Fibroblast of mammary gland (primary cell): ENCODE measurements at regions not wholly inside any gene's neighbourhood (a gene's known extent, or its start where the extent isn't known, plus 50 kb on each side); places are given as distances from the start of the nearest gene placed in this dataset.

Source experiments
- DNase-seq: peaks from one replicate; pipeline ENCODE4 v3.0.0-alpha.2; 2010; ENCODE audit warnings: low read depth
- H3K4me3 ChIP-seq: 2 replicates; pipeline ENCODE4 v1.5.1; 2011; ENCODE audit warnings: low read depth, mild to moderate bottlenecking, low read length, moderate library complexity; ENCODE audit not compliant: control insufficient read depth
- TF ChIP-seq, protein P1 (sequence below): conservative IDR thresholded peaks from 2 replicates; pipeline ENCODE4 v1.5.1; 2011; ENCODE audit warnings: low read depth, low read length, inconsistent platforms; ENCODE audit not compliant: control insufficient read depth, insufficient read depth

DNA sequence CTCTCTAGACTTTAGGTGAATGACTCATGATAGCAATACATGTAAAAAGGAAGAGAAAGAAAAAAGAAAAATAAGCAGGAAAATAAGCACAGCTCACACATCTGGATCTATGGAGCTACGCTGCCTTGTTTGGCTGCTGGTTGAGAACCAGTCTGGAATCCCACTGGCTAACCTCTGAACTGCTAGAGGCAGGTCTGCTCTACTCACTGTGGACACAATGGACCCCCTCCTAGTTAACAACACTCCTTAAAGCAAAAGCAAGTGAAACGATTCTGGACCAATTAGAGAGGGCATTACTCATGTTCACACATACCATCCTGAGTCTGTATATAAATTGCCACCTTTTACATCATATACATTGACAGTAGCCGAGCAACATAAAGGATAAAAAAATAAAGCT, 383.2 kb upstream of the FLRT2 start:
- TF ChIP-seq, protein P1, sequence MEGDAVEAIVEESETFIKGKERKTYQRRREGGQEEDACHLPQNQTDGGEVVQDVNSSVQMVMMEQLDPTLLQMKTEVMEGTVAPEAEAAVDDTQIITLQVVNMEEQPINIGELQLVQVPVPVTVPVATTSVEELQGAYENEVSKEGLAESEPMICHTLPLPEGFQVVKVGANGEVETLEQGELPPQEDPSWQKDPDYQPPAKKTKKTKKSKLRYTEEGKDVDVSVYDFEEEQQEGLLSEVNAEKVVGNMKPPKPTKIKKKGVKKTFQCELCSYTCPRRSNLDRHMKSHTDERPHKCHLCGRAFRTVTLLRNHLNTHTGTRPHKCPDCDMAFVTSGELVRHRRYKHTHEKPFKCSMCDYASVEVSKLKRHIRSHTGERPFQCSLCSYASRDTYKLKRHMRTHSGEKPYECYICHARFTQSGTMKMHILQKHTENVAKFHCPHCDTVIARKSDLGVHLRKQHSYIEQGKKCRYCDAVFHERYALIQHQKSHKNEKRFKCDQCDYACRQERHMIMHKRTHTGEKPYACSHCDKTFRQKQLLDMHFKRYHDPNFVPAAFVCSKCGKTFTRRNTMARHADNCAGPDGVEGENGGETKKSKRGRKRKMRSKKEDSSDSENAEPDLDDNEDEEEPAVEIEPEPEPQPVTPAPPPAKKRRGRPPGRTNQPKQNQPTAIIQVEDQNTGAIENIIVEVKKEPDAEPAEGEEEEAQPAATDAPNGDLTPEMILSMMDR: no peak
- H3K4me3 ChIP-seq: no peak overlapping the region
- no peak for DNase-seq

DNA sequence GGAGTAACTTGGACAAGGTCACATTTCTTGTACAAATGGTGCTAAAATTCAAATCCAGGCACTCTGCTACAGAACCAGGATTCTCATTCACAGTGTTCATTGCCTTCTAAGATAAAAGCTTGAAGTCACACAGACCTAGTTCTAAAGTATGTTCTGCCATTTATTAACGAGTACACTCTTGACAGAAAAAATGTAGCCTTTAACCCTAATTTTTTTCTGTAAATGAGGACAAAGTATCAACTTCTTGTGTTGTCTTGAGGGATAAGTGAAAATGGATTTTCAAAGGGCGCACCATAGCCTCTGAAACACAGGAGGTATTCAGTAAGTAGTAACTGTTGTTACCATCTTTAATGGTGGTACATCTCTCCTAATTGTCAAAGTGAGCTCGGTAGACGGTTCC, 379.8 kb upstream of the FLRT2 start:
- DNase-seq: no peak
- TF ChIP-seq, protein P1: no peak

DNA sequence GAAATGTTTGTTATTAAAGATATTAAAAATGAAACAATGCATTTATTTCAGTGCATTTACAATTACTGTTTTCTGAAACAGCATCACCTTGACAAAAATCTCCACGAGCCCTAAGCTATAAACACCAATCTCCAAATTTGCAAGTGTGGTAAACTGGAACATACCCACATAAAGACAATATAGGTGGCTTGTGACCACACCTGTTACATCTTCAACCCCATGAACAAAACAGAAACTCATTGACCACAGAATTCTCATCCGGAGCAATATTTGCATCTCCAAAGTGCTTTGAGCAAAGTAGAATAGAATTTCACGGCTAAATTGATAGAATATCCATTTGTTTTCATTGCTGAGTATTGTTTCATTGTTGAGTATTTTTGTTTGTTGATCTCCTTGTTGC, 375.2 kb upstream of the FLRT2 start:
- TF ChIP-seq, protein P1: no peak
- H3K4me3 ChIP-seq: no peak overlapping the region
- no peak for DNase-seq

More for the DNA sequence above, 379.8 kb upstream of the FLRT2 start:
- H3K4me3 ChIP-seq: no peak overlapping the region

DNA sequence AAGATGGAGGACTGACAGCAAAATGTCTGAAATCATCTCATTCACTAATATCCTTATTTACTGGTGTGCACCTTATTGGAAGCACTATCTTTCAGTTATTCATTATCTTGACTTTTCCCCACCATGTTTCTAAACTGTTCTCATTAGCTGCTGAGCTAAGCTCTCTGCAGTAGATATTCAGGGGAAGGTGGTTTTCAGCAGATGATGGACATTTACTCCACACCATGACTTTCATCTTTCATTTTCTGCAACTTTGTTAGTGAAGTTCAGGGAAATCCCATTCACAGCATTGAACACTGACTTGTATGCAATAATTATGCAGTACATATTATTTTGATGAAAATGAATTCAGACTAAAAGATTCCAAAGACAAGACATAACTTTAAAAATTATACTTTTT, 373.6 kb upstream of the FLRT2 start:
- TF ChIP-seq, protein P1: no peak
- H3K4me3 ChIP-seq: no peak overlapping the region
- no peak for DNase-seq

DNA sequence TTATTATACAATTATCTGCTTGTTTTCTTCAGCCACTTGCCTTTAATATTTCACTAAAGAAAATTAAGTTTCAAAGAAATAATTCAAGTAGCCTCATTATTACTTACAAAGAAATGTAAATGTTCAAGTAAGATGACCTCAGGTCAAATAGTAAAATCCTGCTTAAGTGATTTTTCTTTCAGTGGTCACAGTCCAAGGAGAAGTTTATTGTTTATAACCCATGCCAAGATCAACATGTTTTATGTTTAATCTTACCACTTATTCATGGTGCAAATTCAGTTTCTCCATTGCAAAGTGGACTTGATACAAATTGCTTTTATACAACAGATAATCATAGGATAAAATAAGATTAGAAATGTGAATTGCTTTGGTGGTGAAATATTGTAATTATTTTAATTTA, 370.2 kb upstream of the FLRT2 start:
- TF ChIP-seq, protein P1: no peak
- no peak for DNase-seq
- H3K4me3 ChIP-seq: no peak overlapping the region

DNA sequence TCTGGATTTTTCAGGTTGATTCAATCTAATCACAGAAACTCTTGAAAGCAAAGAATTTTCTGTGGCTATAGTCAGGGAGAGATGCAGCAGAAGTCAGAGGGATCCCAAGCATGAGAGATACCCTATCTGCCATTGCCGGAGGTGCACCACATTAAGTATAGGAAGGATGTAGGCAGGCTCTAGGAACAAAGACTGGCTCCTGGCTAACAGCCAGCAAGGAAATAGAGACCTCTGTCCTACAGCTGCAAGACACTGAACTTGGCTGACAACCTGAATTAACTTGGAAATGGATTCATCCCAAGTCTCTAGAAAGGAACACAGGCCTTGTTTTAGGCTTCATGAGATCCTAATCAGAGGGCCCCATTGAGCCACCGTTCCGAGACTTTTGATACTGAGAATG, 364.9 kb upstream of the FLRT2 start:
- no peak for DNase-seq
- H3K4me3 ChIP-seq: no peak overlapping the region
- TF ChIP-seq, protein P1: no peak

DNA sequence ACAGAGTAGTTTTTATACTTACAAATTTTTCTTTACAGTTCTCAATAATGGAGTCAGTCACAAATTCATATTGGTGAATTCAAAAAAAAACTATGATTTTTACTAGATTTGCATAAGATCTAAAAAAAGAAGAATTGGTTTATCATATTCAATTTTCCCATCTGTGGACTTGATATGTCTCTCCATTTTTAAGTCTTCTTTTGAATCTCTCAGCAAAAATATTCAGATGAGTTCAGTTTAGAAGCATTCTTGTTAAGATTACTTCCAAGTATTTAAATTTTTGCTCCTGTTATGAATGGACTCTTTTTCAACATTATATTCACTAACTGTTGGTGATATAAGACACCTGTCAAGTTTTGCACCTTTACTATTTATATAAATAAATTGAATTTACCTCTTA, 360.6 kb upstream of the FLRT2 start:
- DNase-seq: no peak
- no peak overlapping the region for H3K4me3 ChIP-seq
- TF ChIP-seq, protein P1: no peak
